PFSK-1 (cell line): ENCODE measurements at regions not wholly inside any gene's neighbourhood (a gene's known extent, or its start where the extent isn't known, plus 50 kb on each side); places are given as distances from the start of the nearest gene placed in this dataset.

ENCODE experiments used
- FOXP2 ChIP-seq: optimal IDR thresholded peaks from 2 replicates; pipeline ENCODE3; 2011; ENCODE audit warnings: borderline replicate concordance, control low read depth, inconsistent platforms; ENCODE audit not compliant: insufficient read depth; ENCODE audit errors: extremely low read length, extremely low read depth
- POLR2AphosphoS5 ChIP-seq: IDR thresholded peaks from 2 replicates; pipeline ENCODE4 v1.6.1; 2012; ENCODE audit warnings: low read depth, mild to moderate bottlenecking, control low read depth, low read length, moderate library complexity
- SIN3A ChIP-seq: IDR thresholded peaks from 2 replicates; pipeline ENCODE4 v1.6.1; 2012; ENCODE audit warnings: mild to moderate bottlenecking, low read length, moderate library complexity, borderline replicate concordance; ENCODE audit not compliant: insufficient read depth
- TF ChIP-seq, protein P1 (sequence below), 2 experiments: IDR thresholded peaks; 2 replicates each; pipeline versions ENCODE4 v1.6.1 to v1.8.0; 2011 to 2012; ENCODE audit warnings: low read depth in 2 of 2, low read length in 2 of 2, control low read depth in 1 of 2, inconsistent platforms in 1 of 2, mild to moderate bottlenecking in 1 of 2, moderate library complexity in 1 of 2; ENCODE audit not compliant: insufficient read depth in 1 of 2

DNA sequence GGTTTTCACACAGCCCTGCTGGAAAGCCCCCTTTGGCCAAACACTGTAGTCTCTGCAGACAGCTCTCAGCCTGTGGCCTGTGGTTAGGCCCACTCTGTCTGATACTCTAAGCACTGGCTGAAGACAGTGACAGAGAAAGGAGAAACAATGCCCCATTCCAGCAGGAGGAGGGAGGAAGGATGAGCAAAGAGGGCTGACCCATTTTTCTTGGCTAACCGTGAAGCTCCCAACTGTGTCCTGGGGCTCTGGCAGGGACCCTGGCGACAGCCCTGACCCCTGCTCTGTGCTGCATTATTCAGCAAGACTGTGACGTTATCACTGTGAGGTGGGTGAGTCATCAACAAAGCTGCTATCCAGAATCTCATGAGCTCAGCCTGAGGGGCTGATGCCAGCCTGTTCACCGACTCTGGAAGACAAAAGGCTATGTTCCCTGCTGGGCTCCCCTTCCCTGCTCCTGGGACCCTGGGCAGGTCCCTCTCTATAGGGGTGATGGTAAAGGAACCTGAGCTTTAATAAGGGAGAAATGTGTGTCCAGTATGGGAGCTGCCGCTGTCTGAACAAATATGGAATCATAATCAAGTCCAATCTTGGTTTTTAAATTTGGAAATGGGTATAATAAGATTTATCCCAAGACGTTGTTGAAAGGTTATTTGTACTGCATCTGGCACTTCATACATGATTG, 107.0 kb downstream of the RHOU start:
- TF ChIP-seq POLR2AphosphoS5 (no peak), FOXP2 (no peak), SIN3A (no peak)
- TF ChIP-seq, protein P1, sequence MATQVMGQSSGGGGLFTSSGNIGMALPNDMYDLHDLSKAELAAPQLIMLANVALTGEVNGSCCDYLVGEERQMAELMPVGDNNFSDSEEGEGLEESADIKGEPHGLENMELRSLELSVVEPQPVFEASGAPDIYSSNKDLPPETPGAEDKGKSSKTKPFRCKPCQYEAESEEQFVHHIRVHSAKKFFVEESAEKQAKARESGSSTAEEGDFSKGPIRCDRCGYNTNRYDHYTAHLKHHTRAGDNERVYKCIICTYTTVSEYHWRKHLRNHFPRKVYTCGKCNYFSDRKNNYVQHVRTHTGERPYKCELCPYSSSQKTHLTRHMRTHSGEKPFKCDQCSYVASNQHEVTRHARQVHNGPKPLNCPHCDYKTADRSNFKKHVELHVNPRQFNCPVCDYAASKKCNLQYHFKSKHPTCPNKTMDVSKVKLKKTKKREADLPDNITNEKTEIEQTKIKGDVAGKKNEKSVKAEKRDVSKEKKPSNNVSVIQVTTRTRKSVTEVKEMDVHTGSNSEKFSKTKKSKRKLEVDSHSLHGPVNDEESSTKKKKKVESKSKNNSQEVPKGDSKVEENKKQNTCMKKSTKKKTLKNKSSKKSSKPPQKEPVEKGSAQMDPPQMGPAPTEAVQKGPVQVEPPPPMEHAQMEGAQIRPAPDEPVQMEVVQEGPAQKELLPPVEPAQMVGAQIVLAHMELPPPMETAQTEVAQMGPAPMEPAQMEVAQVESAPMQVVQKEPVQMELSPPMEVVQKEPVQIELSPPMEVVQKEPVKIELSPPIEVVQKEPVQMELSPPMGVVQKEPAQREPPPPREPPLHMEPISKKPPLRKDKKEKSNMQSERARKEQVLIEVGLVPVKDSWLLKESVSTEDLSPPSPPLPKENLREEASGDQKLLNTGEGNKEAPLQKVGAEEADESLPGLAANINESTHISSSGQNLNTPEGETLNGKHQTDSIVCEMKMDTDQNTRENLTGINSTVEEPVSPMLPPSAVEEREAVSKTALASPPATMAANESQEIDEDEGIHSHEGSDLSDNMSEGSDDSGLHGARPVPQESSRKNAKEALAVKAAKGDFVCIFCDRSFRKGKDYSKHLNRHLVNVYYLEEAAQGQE (IDR thresholded peaks at IDR 0.05; ENCODE audit: insufficient read depth in 1 of 2, low read depth in 2 of 2, low read length in 2 of 2) = no peak
